GM12892 (cell line): ENCODE measurements at regions not wholly inside any gene's neighbourhood (a gene's known extent, or its start where the extent isn't known, plus 50 kb on each side); places are given as distances from the start of the nearest gene placed in this dataset.

ENCODE experiments used
- DNase-seq: peaks from one replicate; pipeline ENCODE4 v3.0.0; 2011; ENCODE audit not compliant: insufficient read length
- FAIRE-seq: peaks from 2 replicates; lab custom pipeline; 2011; peaks lifted over from hg19 to GRCh38; lab: Jason Lieb, UNC
- POLR2A ChIP-seq: IDR thresholded peaks from 2 replicates; pipeline ENCODE4 v1.6.1; 2011; ENCODE audit warnings: low read depth, low read length, control low read depth
- POLR2AphosphoS5 ChIP-seq: IDR thresholded peaks from 2 replicates; pipeline ENCODE4 v1.6.1; 2011; ENCODE audit warnings: low read depth, low read length, control low read depth
- TAF1 ChIP-seq: IDR thresholded peaks from 2 replicates; pipeline ENCODE4 v1.6.1; 2011; ENCODE audit warnings: low read depth, mild to moderate bottlenecking, control low read depth, low read length, borderline replicate concordance

GRCh38 chr22:49258107-49259010, 569.3 kb downstream of the BRD1 start:
- DNase-seq = no peak

GRCh38 chr22:49257551-49257961, 570.1 kb downstream of the BRD1 start:
- TF ChIP-seq TAF1 (no peak), POLR2AphosphoS5 (no peak), POLR2A (no peak)
- FAIRE-seq (no peak), DNase-seq (no peak)

More at GRCh38 chr22:49258107-49259010, 569.3 kb downstream of the BRD1 start:
- no peak for FAIRE-seq
- no peak for TF ChIP-seq POLR2AphosphoS5
- TF ChIP-seq TAF1 = no peak
- TF ChIP-seq POLR2A = no peak

GRCh38 chr22:49255741-49256318, 571.8 kb downstream of the BRD1 start:
- FAIRE-seq (no peak), DNase-seq (no peak)
- no peak for TF ChIP-seq POLR2A
- no peak for TF ChIP-seq TAF1
- no peak for TF ChIP-seq POLR2AphosphoS5

DNA sequence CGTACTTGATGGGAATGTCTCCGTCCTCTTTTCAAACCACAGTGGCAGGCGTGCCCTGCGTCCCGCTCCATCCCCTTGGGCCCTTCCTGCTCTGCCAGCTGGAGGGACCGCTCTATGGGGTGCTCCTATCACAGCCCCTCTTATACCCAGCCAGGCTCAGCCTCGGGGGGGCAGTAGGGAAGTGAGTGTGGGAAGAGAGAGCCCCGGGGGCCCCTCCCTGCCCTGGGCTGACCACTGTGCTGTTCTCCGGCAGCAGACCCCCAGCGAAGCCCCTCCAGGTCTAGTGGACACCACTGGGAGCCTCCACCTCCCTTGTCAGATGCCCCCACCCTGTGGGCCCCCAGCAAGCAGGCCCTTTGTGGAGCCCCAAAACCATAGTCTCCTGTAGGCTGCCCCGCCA, 572.5 kb downstream of the BRD1 start:
- no peak for DNase-seq
- no peak for FAIRE-seq
- TF ChIP-seq POLR2AphosphoS5 (no peak), POLR2A (no peak), TAF1 (no peak)

GRCh38 chr22:49253656-49254055, 574.0 kb downstream of the BRD1 start:
- FAIRE-seq (no peak), DNase-seq (no peak)
- TF ChIP-seq POLR2A (no peak), TAF1 (no peak), POLR2AphosphoS5 (no peak)

- DNase-seq (no peak), FAIRE-seq (no peak)
- TF ChIP-seq POLR2AphosphoS5 = no peak
- no peak for TF ChIP-seq POLR2A
- no peak for TF ChIP-seq TAF1
Measured at GRCh38 chr22:49251371-49251770, 576.3 kb downstream of the BRD1 start.

GRCh38 chr22:49247194-49247924, 580.3 kb downstream of the BRD1 start:
- no peak for FAIRE-seq
- no peak for DNase-seq
- TF ChIP-seq TAF1 = no peak
- no peak for TF ChIP-seq POLR2AphosphoS5
- no peak for TF ChIP-seq POLR2A

DNA sequence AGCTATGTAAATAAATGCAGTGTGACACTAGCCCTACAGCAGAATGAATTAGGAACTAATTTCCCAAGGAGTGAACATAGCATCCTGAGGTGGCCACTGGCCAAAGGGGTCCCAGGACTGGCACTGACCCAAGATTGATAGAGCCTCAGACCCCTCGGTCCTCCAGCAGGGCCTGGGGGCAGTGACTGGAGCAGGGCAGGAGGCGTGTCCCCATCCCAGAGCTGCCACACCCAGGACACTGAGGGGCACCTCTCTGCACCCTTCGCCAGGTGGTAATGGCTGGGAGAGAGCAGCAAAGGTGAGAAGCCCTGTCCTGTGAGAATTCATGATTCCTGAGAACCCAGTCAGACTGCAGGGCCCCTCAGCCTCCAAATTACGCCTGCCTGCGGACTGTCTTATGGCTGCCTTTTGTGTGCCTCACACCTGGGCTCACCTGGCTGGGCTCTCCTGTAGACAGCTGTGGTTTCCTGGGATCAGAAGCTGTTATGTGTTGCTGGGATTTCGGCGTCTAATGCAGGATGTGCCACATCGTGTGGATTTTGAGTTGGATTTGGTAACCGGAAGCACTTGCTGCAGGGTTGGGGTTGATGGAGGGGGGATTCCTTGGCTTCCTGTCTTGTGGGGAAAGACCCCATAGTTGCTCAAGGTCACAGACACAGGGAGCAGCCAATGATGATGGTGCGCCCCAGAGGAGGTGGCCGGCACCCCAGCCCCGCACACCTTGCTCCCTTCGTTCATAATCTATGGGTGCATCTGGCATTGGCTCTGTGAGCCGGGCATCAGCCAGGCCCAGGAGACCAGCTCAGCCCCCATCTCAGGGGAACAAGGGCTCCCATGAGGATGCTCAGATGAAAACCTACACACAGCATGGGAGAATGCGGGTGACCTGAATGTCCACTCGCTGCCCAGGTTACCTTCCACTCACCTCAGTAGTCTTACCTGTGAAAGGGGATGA, 582.9 kb downstream of the BRD1 start:
- FAIRE-seq (no peak), DNase-seq (no peak)
- TF ChIP-seq POLR2A (no peak), TAF1 (no peak), POLR2AphosphoS5 (no peak)

GRCh38 chr22:49243965-49244364, 583.7 kb downstream of the BRD1 start:
- DNase-seq (no peak), FAIRE-seq (no peak)
- TF ChIP-seq POLR2A (no peak), TAF1 (no peak), POLR2AphosphoS5 (no peak)

DNA sequence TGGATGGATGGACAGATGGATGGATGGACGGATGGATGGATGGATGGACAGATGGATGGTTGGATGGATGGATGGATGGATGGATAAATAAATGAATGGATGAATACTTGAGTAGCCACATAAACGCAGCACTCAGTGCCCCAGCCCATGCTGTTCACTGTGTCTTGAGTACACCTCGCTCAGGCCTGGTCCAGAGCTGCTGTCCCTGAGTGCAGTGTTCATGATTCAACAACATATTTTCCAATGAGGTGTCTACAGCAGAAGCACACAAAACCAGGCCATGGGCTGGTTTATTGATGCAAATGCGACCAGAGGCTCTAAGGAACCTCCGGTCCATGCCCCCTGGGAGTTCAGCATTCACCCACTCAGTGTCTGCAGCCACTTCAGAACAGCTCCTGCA, 584.3 kb downstream of the BRD1 start:
- DNase-seq = no peak
- TF ChIP-seq TAF1 (no peak), POLR2AphosphoS5 (no peak)
- no peak for FAIRE-seq

DNA sequence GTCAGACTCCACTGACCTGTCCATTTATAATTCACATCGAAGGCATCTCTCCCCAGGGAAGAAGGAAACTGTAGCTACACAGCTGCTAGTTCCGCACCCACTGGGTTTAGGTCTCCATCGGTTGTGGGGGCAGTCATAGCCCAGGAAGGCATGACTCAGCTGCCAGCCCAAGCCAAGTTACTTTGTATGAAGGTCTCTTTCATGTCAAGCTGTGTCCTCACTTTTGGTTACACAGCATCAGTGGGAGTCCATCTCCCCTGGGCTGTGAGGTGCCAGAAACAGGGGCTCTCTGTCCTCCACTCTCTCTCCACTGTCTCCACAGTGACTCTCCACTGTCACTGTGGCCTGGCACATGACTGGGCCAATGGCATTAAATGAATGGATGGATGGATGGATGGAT, 585.2 kb downstream of the BRD1 start:
- no peak for FAIRE-seq
- TF ChIP-seq TAF1 (no peak), POLR2AphosphoS5 (no peak)
- DNase-seq = no peak
